ENCODE measurements at regions not wholly inside any gene's neighbourhood (a gene's known extent, or its start where the extent isn't known, plus 50 kb on each side); places are given as distances from the start of the nearest gene placed in this dataset.

GRCh38 chr2:797556-797955, 120.3 kb upstream of the TMEM18 start:
- Histone ChIP-seq H3K9ac (replicated peaks in 1 of 4; ENCODE audit: extremely low read depth in 1 of 4, low read depth in 3 of 4, low read length in 3 of 4) (no peak overlapping the region), H3K27ac (ENCODE audit: low read depth, low read length) (no peak overlapping the region), H3K4me2 (ENCODE audit: insufficient read depth in 1 of 2, low read depth in 2 of 2, low read length in 2 of 2) (no peak overlapping the region), H4K5ac (ENCODE audit: insufficient read length, low read depth, low read length) (no peak overlapping the region), H3K4me1 (replicated peaks in 1 of 4; ENCODE audit: control insufficient read depth in 3 of 4, insufficient read depth in 4 of 4, low read length in 3 of 4) (peaks cover 0 to 3% (median 0%) of the 10 kb centered on the region in 4 experiments; a peak in 1 of 7 replicates), H3K36me3 (ENCODE audit: control insufficient read depth in 2 of 4, insufficient read depth in 4 of 4, low read length in 3 of 4) (no peaks in the 10 kb centered on the region), H2AK5ac (ENCODE audit: low read depth, low read length) (no peak overlapping the region), H4K8ac (ENCODE audit: extremely low read depth, insufficient read depth, low read length) (no peak overlapping the region), H3K18ac (ENCODE audit: extremely low read depth, low read length) (0 out of 2 replicates have a peak overlapping the region, but pooled peaks have one; percentile 63), H2AFZ (ENCODE audit: low read length) (peak overlapping the region; percentile 63; the same call in 1 of the 2 replicates), H2BK20ac (ENCODE audit: low read length) (no peak overlapping the region), H3K79me2 (ENCODE audit: control insufficient read depth in 1 of 2, insufficient read depth in 2 of 2, low read length in 2 of 2) (no peaks in the 10 kb centered on the region), H3K4me3 (ENCODE audit: extremely low read depth in 1 of 4, insufficient read depth in 2 of 4, low read depth in 3 of 4, low read length in 4 of 4) (no peak overlapping the region), H3K56ac (replicated peaks; ENCODE audit: insufficient read length, low read depth, low read length) (no peak overlapping the region), H3K23me2 (ENCODE audit: low read depth, low read length) (no peaks in the 10 kb centered on the region), H3K4ac (replicated peaks; ENCODE audit: insufficient read length, low read depth, low read length) (no peak overlapping the region), H3K9me3 (ENCODE audit: insufficient read depth in 2 of 2, low read depth in 1 of 2, low read length in 1 of 2) (peaks cover 0 to 2% of the 10 kb centered on the region in 2 experiments; a peak in 1 of 4 replicates), H2BK12ac (ENCODE audit: low read depth, low read length) (no peak overlapping the region), H2BK120ac (replicated peaks; ENCODE audit: low read depth, low read length) (no peak overlapping the region), H4K20me1 (replicated peaks in 1 of 2; ENCODE audit: control insufficient read depth in 1 of 2, insufficient read depth in 2 of 2, low read length in 2 of 2) (no peaks in the 10 kb centered on the region), H3K79me1 (ENCODE audit: low read depth, low read length) (no peaks in the 10 kb centered on the region), H3K27me3 (replicated peaks in 1 of 4; ENCODE audit: control insufficient read depth in 3 of 4, extremely low read depth in 1 of 4, insufficient read depth in 3 of 4, low read length in 3 of 4) (no peaks in the 10 kb centered on the region), H4K91ac (replicated peaks; ENCODE audit: insufficient read length, low read length) (no peak overlapping the region), H2BK15ac (ENCODE audit: low read length) (0 out of 2 replicates have a peak overlapping the region, but pooled peaks have one; percentile 46), H3K23ac (ENCODE audit: insufficient read length) (no peak overlapping the region), H2BK5ac (ENCODE audit: low read depth, low read length) (0 out of 2 replicates have a peak overlapping the region, but pooled peaks have one; percentile 1), H3K14ac (ENCODE audit: insufficient read length) (no peak overlapping the region)
- 90% methylated on average over 8 of the region's 8 CpGs; no CpG with 5 or more reads in 1 of the 2 experiments for WGBS, 2 experiments (ENCODE audit: extremely low coverage in 1 of 2, insufficient coverage in 1 of 2, insufficient read length in 1 of 2, insufficient replicate concordance in 2 of 2, low coverage in 1 of 2, low lambda C conversion rate in 2 of 2, missing lambda C conversion rate in 1 of 2)
- FAIRE-seq (no peak), DNase-seq (ENCODE audit: low read depth in 1 of 2, low spot score in 2 of 2) (no peak)
- POLR2A ChIA-PET (ENCODE audit: partially characterized antibody), result no interaction called here
- TF ChIP-seq RAD21 (IDR thresholded peaks at IDR 0.05 in 1 of 2, conservative IDR thresholded peaks at IDR 0.05 in 1 of 2; ENCODE audit: low read depth in 2 of 2, low read length in 2 of 2) (no peak), EZH2 (IDR thresholded peaks at IDR 0.05; ENCODE audit: low read depth, low read length, severe bottlenecking) (no peak), POLR2AphosphoS5 (IDR thresholded peaks at IDR 0.05; ENCODE audit: low read depth, low read length) (no peak), RFX5 (IDR thresholded peaks at IDR 0.05; ENCODE audit: borderline replicate concordance, low read depth, low read length) (no peak), CEBPB (IDR thresholded peaks at IDR 0.05; ENCODE audit: low read depth, low read length) (no peak), CREB1 (IDR thresholded peaks at IDR 0.05) (no peak), FOSL1 (IDR thresholded peaks at IDR 0.05; ENCODE audit: insufficient read depth, low read depth, low read length) (no peak), CTBP2 (IDR thresholded peaks at IDR 0.05; ENCODE audit: borderline replicate concordance, insufficient read depth, insufficient read length, low read length) (no peak)
- CTCF ChIA-PET (ENCODE audit: partially characterized antibody), result interaction anchor here (1.1 kb wide), 1 partner anchor 82 kb away, joined by 5 read pairs; no protein-coding TSS in a partner anchor
